ENCODE measurements at regions not wholly inside any gene's neighbourhood (a gene's known extent, or its start where the extent isn't known, plus 50 kb on each side); places are given as distances from the start of the nearest gene placed in this dataset.

DNA sequence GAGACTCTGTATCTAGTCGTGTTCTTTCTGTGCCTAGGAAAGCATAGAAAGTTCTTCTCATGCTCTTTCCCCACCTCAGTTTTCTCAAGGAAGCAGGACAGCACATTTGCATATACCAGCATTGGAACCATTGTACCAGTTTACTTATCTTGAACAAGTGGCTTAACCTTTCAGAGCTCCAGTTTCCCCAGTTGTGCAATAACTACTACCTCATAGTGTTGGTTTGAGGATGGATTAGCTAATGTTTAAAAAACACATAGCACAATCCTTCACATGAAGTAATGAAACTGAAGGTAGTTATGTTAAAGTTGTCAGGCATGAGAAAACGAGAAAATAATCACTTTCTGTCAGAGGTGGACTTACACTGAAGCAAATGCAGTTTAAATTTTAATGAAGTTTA lies 92.2 kb upstream of the H2AZ1 start:
- ChIA-PET CTCF (ENCODE audit: unreplicated experiment) (no interaction called here), POLR2A (interaction anchor here (0.7 kb wide), 1 partner anchor 1410 kb away, joined by 3 read pairs; no protein-coding TSS in a partner anchor)
- Histone ChIP-seq H3K4me2 (ENCODE audit: low read length) (no peak overlapping the region), H3K79me2 (ENCODE audit: insufficient read depth, low read depth, low read length) (no peaks in the 10 kb centered on the region), H3K9me2 (ENCODE audit: insufficient read depth, low read length) (no peaks in the 10 kb centered on the region), H3K9me3 (ENCODE audit: low read length) (no peaks in the 10 kb centered on the region), H3K4me1 (ENCODE audit: insufficient read depth, low read length, poor library complexity, severe bottlenecking) (no peaks in the 10 kb centered on the region), H3K4me3 (ENCODE audit: low read depth, low read length, poor library complexity, severe bottlenecking) (no peak overlapping the region), H3K36me3 (ENCODE audit: insufficient read depth, low read length) (no peaks in the 10 kb centered on the region), H2AFZ (ENCODE audit: low read length) (no peak overlapping the region), H3K27ac (ENCODE audit: low read depth, low read length, poor library complexity, severe bottlenecking) (no peak overlapping the region), H4K20me1 (ENCODE audit: insufficient read depth, low read length) (no peaks in the 10 kb centered on the region)
- no TSS peak for BruUV-seq (replicated peaks)
- TF ChIP-seq, protein P1, sequence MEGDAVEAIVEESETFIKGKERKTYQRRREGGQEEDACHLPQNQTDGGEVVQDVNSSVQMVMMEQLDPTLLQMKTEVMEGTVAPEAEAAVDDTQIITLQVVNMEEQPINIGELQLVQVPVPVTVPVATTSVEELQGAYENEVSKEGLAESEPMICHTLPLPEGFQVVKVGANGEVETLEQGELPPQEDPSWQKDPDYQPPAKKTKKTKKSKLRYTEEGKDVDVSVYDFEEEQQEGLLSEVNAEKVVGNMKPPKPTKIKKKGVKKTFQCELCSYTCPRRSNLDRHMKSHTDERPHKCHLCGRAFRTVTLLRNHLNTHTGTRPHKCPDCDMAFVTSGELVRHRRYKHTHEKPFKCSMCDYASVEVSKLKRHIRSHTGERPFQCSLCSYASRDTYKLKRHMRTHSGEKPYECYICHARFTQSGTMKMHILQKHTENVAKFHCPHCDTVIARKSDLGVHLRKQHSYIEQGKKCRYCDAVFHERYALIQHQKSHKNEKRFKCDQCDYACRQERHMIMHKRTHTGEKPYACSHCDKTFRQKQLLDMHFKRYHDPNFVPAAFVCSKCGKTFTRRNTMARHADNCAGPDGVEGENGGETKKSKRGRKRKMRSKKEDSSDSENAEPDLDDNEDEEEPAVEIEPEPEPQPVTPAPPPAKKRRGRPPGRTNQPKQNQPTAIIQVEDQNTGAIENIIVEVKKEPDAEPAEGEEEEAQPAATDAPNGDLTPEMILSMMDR (conservative IDR thresholded peaks at IDR 0.05; ENCODE audit: low read length) = no peak
- TF ChIP-seq EZH2phosphoT487 (IDR thresholded peaks at IDR 0.05; ENCODE audit: borderline replicate concordance, low read depth, low read length) = no peak
- DNase-seq (ENCODE audit: low spot score) = no peak
- intact Hi-C loops (cut with micrococcal nuclease; ENCODE audit: unreplicated experiment) = no loop called here

- Histone ChIP-seq H3K79me2 (ENCODE audit: insufficient read depth, low read depth, low read length) (no peaks in the 10 kb centered on the region), H3K4me3 (ENCODE audit: low read depth, low read length, poor library complexity, severe bottlenecking) (no peak overlapping the region), H3K4me1 (ENCODE audit: insufficient read depth, low read length, poor library complexity, severe bottlenecking) (no peaks in the 10 kb centered on the region), H3K27ac (ENCODE audit: low read depth, low read length, poor library complexity, severe bottlenecking) (no peak overlapping the region), H2AFZ (ENCODE audit: low read length) (no peak overlapping the region), H3K9me3 (ENCODE audit: low read length) (no peaks in the 10 kb centered on the region), H4K20me1 (ENCODE audit: insufficient read depth, low read length) (no peaks in the 10 kb centered on the region), H3K4me2 (ENCODE audit: low read length) (no peak overlapping the region), H3K36me3 (ENCODE audit: insufficient read depth, low read length) (no peaks in the 10 kb centered on the region), H3K9me2 (ENCODE audit: insufficient read depth, low read length) (no peaks in the 10 kb centered on the region)
- no TSS peak for BruUV-seq (replicated peaks)
- POLR2A ChIA-PET = no interaction called here
- TF ChIP-seq, protein P1 (conservative IDR thresholded peaks at IDR 0.05; ENCODE audit: low read length) = no peak
- TF ChIP-seq EZH2phosphoT487 (IDR thresholded peaks at IDR 0.05; ENCODE audit: borderline replicate concordance, low read depth, low read length) = no peak
- DNase-seq (ENCODE audit: low spot score) = no peak
- CTCF ChIA-PET (ENCODE audit: unreplicated experiment) = no interaction called here
- intact Hi-C loops (cut with micrococcal nuclease; ENCODE audit: unreplicated experiment) = no loop called here
These were observed 91.6 kb upstream of the H2AZ1 start for GRCh38 chr4:100041646-100042045.

DNA sequence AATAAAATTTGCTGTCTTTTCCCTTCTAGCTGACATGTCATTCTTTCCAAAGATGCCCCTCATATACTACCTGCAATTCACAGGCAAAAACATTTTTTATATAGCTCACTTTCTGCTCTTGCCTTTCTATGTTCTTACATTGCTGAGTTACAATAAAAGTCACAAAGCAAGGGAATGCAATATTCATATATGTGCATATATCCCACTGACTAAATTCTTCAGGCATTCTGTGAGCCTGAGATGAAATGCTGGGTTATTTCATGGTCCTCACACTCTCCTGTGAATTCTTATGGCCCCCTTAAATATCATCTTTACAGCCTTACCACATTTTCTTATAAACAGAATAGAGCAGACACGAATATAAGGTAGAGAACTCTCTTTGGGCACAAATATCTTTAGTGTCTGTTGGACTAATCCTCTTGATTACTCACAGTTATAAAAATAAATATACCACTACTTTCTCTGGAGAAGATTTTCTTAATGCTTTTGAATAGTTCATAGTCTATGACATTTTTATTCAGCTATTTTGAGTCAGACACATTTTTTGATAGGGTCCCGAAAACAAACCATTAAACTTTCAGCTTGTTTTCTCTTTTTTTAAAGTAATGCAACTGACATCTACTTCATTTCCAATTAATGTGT lies 84.1 kb upstream of the H2AZ1 start:
- POLR2A ChIA-PET = no interaction called here

More for the DNA sequence above, 84.1 kb upstream of the H2AZ1 start:
- H4K20me1 ChIP-seq (ENCODE audit: insufficient read depth, low read length) = no peaks in the 10 kb centered on the region
- H3K9me2 ChIP-seq (ENCODE audit: insufficient read depth, low read length) = no peaks in the 10 kb centered on the region
- no peaks in the 10 kb centered on the region for H3K4me1 ChIP-seq (ENCODE audit: insufficient read depth, low read length, poor library complexity, severe bottlenecking)
- H3K27ac ChIP-seq (ENCODE audit: low read depth, low read length, poor library complexity, severe bottlenecking) = no peak overlapping the region
- DNase-seq (ENCODE audit: low spot score) = no peak
- CTCF ChIA-PET (ENCODE audit: unreplicated experiment) = no interaction called here
- intact Hi-C loops (cut with micrococcal nuclease; ENCODE audit: unreplicated experiment) = no loop called here
- no peaks in the 10 kb centered on the region for H3K79me2 ChIP-seq (ENCODE audit: insufficient read depth, low read depth, low read length)
- H3K36me3 ChIP-seq (ENCODE audit: insufficient read depth, low read length) = no peaks in the 10 kb centered on the region
- H3K9me3 ChIP-seq (ENCODE audit: low read length) = no peaks in the 10 kb centered on the region
- BruUV-seq (replicated peaks) = no TSS peak
- no peak overlapping the region for H2AFZ ChIP-seq (ENCODE audit: low read length)
- H3K4me3 ChIP-seq (ENCODE audit: low read depth, low read length, poor library complexity, severe bottlenecking) = no peak overlapping the region
- no peak overlapping the region for H3K4me2 ChIP-seq (ENCODE audit: low read length)
- TF ChIP-seq, protein P1 (conservative IDR thresholded peaks at IDR 0.05; ENCODE audit: low read length) = no peak
- no peak for TF ChIP-seq EZH2phosphoT487 (IDR thresholded peaks at IDR 0.05; ENCODE audit: borderline replicate concordance, low read depth, low read length)
